PC-9 (cell line): ENCODE measurements at regions not wholly inside any gene's neighbourhood (a gene's known extent, or its start where the extent isn't known, plus 50 kb on each side); places are given as distances from the start of the nearest gene placed in this dataset.

Source experiments
- CTCF ChIP-seq: fragments of 200-600 bp; sonication (generic); conservative IDR thresholded peaks from 2 replicates; pipeline ENCODE4 v1.6.1; 2017; ENCODE audit warnings: mixed run types, antibody characterized with exemption, mild to moderate bottlenecking, moderate library complexity
- EZH2 ChIP-seq: fragments of 200-600 bp; sonication (generic); IDR thresholded peaks from 2 replicates; pipeline ENCODE4 v1.8.0; 2017; ENCODE audit warnings: antibody characterized with exemption, low read depth

GRCh38 chr2:185537689-185538088, 200.9 kb upstream of the FSIP2 start:
- TF ChIP-seq CTCF, result no peak
- no peak for TF ChIP-seq EZH2
